Panc1 (cell line): ENCODE measurements at regions not wholly inside any gene's neighbourhood (a gene's known extent, or its start where the extent isn't known, plus 50 kb on each side); places are given as distances from the start of the nearest gene placed in this dataset.

Experiments used
- ATAC-seq: fragments of 200-7000 bp; cut with Tn5 transposase; 2 replicates; pipeline ENCODE4 v1.9.1; 2020; ENCODE audit warnings: mild to moderate bottlenecking, moderate library complexity
- BruUV-seq: library from RNA; stranded (reverse); fragments of 400-500 nt; replicated peaks from 2 replicates; lab custom pipeline; 2021; lab: Mats Ljungman, UMichigan
- CTCF ChIA-PET: fragments of 300-600 bp; sonication (Branson Sonifier 250); formaldehyde crosslinking; loops from one replicate; lab custom pipeline; 2022; ENCODE audit warnings: antibody characterized with exemption; lab: Charles Lee
- POLR2A ChIA-PET: fragments of 300-600 bp; sonication (Branson Sonifier 250); formaldehyde crosslinking; loops from one replicate; lab custom pipeline; 2022; ENCODE audit warnings: antibody characterized with exemption; lab: Charles Lee
- DNase-seq: peaks from one replicate; pipeline ENCODE4 v3.0.0-alpha.2; 2010; ENCODE audit warnings: low read depth, low spot score
- H3K27ac ChIP-seq: 2 replicates; pipeline ENCODE4 v1.5.1; 2011; ENCODE audit warnings: mild to moderate bottlenecking, low read length, inconsistent platforms
- H3K27me3 ChIP-seq: fragments of 200-500 bp; sonication (Bioruptor generic); 2 replicates; pipeline ENCODE4 v1.6.0; 2014; ENCODE audit warnings: low read length, inconsistent platforms; ENCODE audit not compliant: control insufficient read depth, insufficient read depth
- H3K36me3 ChIP-seq: fragments of 200-500 bp; sonication (Bioruptor generic); 2 replicates; pipeline ENCODE4 v1.5.1; 2014; ENCODE audit warnings: inconsistent platforms, mild to moderate bottlenecking, low read length, moderate library complexity; ENCODE audit not compliant: control insufficient read depth, insufficient read depth
- H3K4me1 ChIP-seq: 2 replicates; pipeline ENCODE4 v1.5.1; 2011; ENCODE audit warnings: inconsistent platforms, mild to moderate bottlenecking, low read length, moderate library complexity; ENCODE audit not compliant: control insufficient read depth, insufficient read depth
- H3K4me3 ChIP-seq, 2 experiments: 2 replicates each; pipeline ENCODE4 v1.5.1; 2011 to 2012; ENCODE audit warnings: low read depth in 2 of 2, low read length in 2 of 2, mild to moderate bottlenecking in 2 of 2, inconsistent platforms in 1 of 2, moderate library complexity in 1 of 2
- H3K9me3 ChIP-seq: fragments of 200-500 bp; sonication (Bioruptor generic); 2 replicates; pipeline ENCODE4 v1.5.1; 2014; ENCODE audit warnings: low read depth, mild to moderate bottlenecking, inconsistent platforms, low read length, moderate library complexity; ENCODE audit not compliant: control insufficient read depth, insufficient read depth
- POLR2AphosphoS5 ChIP-seq: IDR thresholded peaks from 2 replicates; pipeline ENCODE4 v1.6.1; 2012; ENCODE audit warnings: mild to moderate bottlenecking, low read depth, low read length, moderate library complexity
- REST ChIP-seq, 2 experiments: IDR thresholded peaks; 2 replicates each; pipeline ENCODE4 v1.6.1; 2011 to 2012; ENCODE audit warnings: low read depth in 2 of 2, control low read depth in 1 of 2, low read length in 1 of 2, mild to moderate bottlenecking in 1 of 2, moderate library complexity in 1 of 2; ENCODE audit not compliant: insufficient read depth in 1 of 2
- SIN3A ChIP-seq: IDR thresholded peaks from 2 replicates; pipeline ENCODE4 v1.6.1; 2012; ENCODE audit warnings: low read depth, mild to moderate bottlenecking, low read length, moderate library complexity, borderline replicate concordance; ENCODE audit not compliant: insufficient read depth
- TCF7L2 ChIP-seq: IDR thresholded peaks from 2 replicates; pipeline ENCODE4 v1.6.1; 2011; ENCODE audit warnings: mild to moderate bottlenecking, low read depth, low read length, inconsistent platforms
- in situ Hi-C: cut with HindIII; loops from 2 replicates; pipeline ENCODE4 v1.10.0; 2016; ENCODE audit warnings: low sequenced_read_pairs, low pct_unique_long_range_greater_than_20kb
- intact Hi-C: fragments of 100-400 bp; cut with micrococcal nuclease; formaldehyde crosslinking; loops from one replicate; pipeline ENCODE4 v1.10.0; 2022; ENCODE audit not compliant: unreplicated experiment
- TF ChIP-seq, protein P1 (sequence below): fragments of 450-650 bp; IDR thresholded peaks from 2 replicates; pipeline ENCODE4 v1.5.1; 2017; ENCODE audit warnings: mild to moderate bottlenecking

- Histone ChIP-seq H3K27me3 (no peaks in the 10 kb centered on the region), H3K27ac (no peak overlapping the region), H3K4me1 (no peaks in the 10 kb centered on the region), H3K9me3 (no peaks in the 10 kb centered on the region; the same call in 1 of the 2 replicates), H3K36me3 (no peaks in the 10 kb centered on the region), H3K4me3 (no peak overlapping the region)
- no peak for ATAC-seq
- no TSS peak for BruUV-seq
- intact Hi-C loops = no loop called here
- in situ Hi-C loops = no loop called here
- no peak for TF ChIP-seq POLR2AphosphoS5
- TF ChIP-seq SIN3A = no peak
- TF ChIP-seq TCF7L2 = no peak
- no peak for TF ChIP-seq REST (IDR thresholded peaks at IDR 0.05; ENCODE audit: insufficient read depth in 1 of 2, low read depth in 2 of 2, low read length in 1 of 2)
- TF ChIP-seq, protein P1, sequence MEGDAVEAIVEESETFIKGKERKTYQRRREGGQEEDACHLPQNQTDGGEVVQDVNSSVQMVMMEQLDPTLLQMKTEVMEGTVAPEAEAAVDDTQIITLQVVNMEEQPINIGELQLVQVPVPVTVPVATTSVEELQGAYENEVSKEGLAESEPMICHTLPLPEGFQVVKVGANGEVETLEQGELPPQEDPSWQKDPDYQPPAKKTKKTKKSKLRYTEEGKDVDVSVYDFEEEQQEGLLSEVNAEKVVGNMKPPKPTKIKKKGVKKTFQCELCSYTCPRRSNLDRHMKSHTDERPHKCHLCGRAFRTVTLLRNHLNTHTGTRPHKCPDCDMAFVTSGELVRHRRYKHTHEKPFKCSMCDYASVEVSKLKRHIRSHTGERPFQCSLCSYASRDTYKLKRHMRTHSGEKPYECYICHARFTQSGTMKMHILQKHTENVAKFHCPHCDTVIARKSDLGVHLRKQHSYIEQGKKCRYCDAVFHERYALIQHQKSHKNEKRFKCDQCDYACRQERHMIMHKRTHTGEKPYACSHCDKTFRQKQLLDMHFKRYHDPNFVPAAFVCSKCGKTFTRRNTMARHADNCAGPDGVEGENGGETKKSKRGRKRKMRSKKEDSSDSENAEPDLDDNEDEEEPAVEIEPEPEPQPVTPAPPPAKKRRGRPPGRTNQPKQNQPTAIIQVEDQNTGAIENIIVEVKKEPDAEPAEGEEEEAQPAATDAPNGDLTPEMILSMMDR = no peak
- CTCF ChIA-PET = no interaction called here
- POLR2A ChIA-PET = no interaction called here
- no peak for DNase-seq
Measured at GRCh38 chr3:162171970-162172369, 675.4 kb downstream of the OTOL1 start.

- no peaks in the 10 kb centered on the region for H3K4me1 ChIP-seq
- no TSS peak for BruUV-seq
- in situ Hi-C loops (no loop called here), intact Hi-C loops (no loop called here)
- no peaks in the 10 kb centered on the region for H3K27me3 ChIP-seq
- no peaks in the 10 kb centered on the region for H3K36me3 ChIP-seq
- no peak overlapping the region for H3K27ac ChIP-seq
- no peaks in the 10 kb centered on the region; the same call in 1 of the 2 replicates for H3K9me3 ChIP-seq
- POLR2A ChIA-PET = no interaction called here
- no peak for ATAC-seq
- CTCF ChIA-PET = no interaction called here
- TF ChIP-seq SIN3A (no peak), TCF7L2 (no peak), POLR2AphosphoS5 (no peak), REST (IDR thresholded peaks at IDR 0.05; ENCODE audit: insufficient read depth in 1 of 2, low read depth in 2 of 2, low read length in 1 of 2) (no peak)
- TF ChIP-seq, protein P1 = no peak
- DNase-seq = no peak
- H3K4me3 ChIP-seq = no peak overlapping the region
Measured at GRCh38 chr3:162175145-162175544, 678.5 kb downstream of the OTOL1 start.
